Bronchial epithelial cell (primary cell): ENCODE measurements at regions not wholly inside any gene's neighbourhood (a gene's known extent, or its start where the extent isn't known, plus 50 kb on each side); places are given as distances from the start of the nearest gene placed in this dataset.
"Not testable (repeated sequence)": the region's sequence is repeated elsewhere in the genome, so short reads cannot be mapped to it uniquely, and the experiment has no call there.

Source experiments
- DNase-seq: peaks from one replicate; pipeline ENCODE4 v3.0.0-alpha.2; 2010; ENCODE audit warnings: low read depth
- FAIRE-seq: peaks from 2 replicates; lab custom pipeline; 2011; peaks lifted over from hg19 to GRCh38; lab: Jason Lieb, UNC
- H3K27me3 ChIP-seq: 2 replicates; pipeline ENCODE4 v1.5.1; 2011; ENCODE audit warnings: low read length; ENCODE audit not compliant: control insufficient read depth, insufficient read depth
- H3K36me3 ChIP-seq: 2 replicates; pipeline ENCODE4 v1.5.1; 2011; ENCODE audit warnings: low read length; ENCODE audit not compliant: control insufficient read depth, insufficient read depth
- H3K4me3 ChIP-seq: 2 replicates; pipeline ENCODE4 v1.5.1; 2011; ENCODE audit warnings: mild to moderate bottlenecking, low read depth, low read length, control low read depth
- TF ChIP-seq, protein P1 (sequence below): IDR thresholded peaks from 2 replicates; pipeline ENCODE4 v1.5.1; 2011; ENCODE audit warnings: mild to moderate bottlenecking, moderate library complexity, low read length, control low read depth, inconsistent platforms; ENCODE audit not compliant: insufficient read depth, severe bottlenecking

DNA sequence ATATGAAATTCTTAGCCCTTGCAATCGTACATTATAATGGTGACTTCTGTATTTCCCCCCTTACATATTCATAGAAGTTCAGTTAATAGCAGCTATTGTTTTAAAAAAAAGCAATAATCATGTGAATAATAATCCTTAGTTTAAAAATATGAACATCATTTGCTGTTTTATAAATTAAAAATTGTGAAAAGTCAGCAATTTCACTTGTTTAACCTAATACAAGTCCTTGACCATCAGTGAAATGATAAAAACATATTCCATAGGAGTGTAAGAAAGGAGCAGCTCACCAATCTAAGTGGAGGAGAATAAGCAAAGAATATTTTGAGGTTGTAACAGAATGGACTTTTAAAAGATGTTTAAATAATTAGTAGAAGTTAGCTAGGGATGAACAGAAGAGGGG lies 650.2 kb downstream of the SUCLG1 start:
- H3K27me3 ChIP-seq, result no peaks in the 10 kb centered on the region
- TF ChIP-seq, protein P1, sequence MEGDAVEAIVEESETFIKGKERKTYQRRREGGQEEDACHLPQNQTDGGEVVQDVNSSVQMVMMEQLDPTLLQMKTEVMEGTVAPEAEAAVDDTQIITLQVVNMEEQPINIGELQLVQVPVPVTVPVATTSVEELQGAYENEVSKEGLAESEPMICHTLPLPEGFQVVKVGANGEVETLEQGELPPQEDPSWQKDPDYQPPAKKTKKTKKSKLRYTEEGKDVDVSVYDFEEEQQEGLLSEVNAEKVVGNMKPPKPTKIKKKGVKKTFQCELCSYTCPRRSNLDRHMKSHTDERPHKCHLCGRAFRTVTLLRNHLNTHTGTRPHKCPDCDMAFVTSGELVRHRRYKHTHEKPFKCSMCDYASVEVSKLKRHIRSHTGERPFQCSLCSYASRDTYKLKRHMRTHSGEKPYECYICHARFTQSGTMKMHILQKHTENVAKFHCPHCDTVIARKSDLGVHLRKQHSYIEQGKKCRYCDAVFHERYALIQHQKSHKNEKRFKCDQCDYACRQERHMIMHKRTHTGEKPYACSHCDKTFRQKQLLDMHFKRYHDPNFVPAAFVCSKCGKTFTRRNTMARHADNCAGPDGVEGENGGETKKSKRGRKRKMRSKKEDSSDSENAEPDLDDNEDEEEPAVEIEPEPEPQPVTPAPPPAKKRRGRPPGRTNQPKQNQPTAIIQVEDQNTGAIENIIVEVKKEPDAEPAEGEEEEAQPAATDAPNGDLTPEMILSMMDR, result no peak
- FAIRE-seq (no peak), DNase-seq (no peak)
- H3K4me3 ChIP-seq, result no peak overlapping the region
- no peaks in the 10 kb centered on the region for H3K36me3 ChIP-seq

DNA sequence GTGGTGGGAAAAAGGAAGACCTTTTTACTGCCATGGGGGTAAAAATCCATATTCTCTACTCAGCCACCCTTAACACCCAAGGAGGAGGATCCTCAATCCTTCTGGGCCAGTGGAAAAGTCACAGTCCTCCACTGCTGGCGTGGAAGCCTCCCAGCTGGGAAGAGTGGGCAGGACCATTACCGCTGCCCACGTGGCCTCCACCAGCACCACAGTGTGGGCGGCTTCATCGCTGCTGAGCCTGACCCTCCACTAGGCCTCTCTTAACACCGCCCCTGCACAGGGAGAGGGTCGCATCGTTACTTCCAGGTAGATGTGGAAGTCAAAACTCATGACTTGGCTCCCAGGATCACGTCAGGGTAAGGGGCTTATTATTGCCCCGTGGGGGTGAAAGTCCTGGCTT lies 656.5 kb downstream of the SUCLG1 start:
- Histone ChIP-seq H3K4me3 (no peak overlapping the region), H3K36me3 (no peaks in the 10 kb centered on the region), H3K27me3 (no peaks in the 10 kb centered on the region)
- DNase-seq (no peak), FAIRE-seq (no peak)
- TF ChIP-seq, protein P1, result no peak

DNA sequence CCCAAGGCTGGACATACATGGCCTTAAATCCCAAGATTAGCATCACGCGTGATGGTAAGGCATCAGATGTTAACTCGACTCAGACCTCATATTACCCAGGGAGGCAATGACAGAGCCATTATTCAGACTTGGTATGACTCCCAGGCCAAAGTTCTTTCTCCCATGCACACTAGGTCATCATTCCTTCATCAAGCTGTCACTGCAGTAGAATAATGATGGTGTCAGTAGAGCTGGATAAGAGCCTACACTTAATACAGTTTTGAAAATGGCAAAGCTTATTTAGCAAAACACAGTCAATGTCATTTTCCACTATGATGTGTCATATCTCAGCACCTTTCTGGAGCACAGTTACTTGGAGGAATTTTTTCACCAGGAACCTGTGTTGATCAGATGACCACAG lies 663.3 kb downstream of the SUCLG1 start:
- DNase-seq, result no peak
- Histone ChIP-seq H3K36me3 (no peaks in the 10 kb centered on the region), H3K27me3 (no peaks in the 10 kb centered on the region), H3K4me3 (no peak overlapping the region)
- TF ChIP-seq, protein P1, result no peak
- FAIRE-seq, result no peak

DNA sequence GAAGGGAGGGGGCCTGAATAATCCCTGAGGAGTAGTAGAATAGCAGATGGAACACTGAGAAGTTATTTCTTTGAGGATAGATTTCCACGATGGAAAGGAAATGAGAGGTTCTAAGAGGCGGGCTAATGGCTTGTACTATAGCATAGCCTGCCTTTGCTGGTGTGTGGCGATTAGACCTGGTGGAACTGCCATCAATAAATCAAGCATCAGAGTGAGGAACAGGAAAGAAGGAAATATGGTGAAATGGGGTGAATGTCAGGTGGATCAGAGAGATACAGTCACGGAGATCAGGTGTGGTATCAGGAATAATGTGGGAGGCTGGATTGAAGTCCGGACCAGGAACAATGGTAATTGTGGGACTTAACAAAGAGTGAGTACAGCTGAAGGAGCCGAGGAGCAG lies 668.6 kb downstream of the SUCLG1 start:
- DNase-seq, H3K4me3 ChIP-seq, H3K36me3 ChIP-seq, FAIRE-seq, H3K27me3 ChIP-seq: not testable (repeated sequence)

DNA sequence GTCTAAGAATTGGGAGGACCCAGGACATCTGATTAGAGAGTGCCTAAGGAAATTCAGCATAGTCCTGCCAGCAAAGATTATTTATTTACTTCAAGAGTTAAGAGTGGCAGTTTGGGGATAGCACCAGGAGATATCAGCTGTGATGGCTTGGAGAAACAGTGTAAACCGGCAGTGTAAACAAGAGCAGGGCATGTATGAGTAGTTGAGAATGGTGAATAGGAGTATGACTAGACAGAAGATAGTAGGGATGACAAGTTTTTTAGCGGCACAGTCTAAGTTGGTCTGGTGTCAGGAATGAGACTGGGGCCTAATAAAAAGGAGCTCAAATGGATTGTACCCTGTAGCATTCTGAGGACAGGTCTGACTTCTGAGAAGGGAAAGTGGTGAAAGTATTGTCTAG lies 669.4 kb downstream of the SUCLG1 start:
- not testable (repeated sequence) for DNase-seq, H3K27me3 ChIP-seq, H3K4me3 ChIP-seq, FAIRE-seq, H3K36me3 ChIP-seq

DNA sequence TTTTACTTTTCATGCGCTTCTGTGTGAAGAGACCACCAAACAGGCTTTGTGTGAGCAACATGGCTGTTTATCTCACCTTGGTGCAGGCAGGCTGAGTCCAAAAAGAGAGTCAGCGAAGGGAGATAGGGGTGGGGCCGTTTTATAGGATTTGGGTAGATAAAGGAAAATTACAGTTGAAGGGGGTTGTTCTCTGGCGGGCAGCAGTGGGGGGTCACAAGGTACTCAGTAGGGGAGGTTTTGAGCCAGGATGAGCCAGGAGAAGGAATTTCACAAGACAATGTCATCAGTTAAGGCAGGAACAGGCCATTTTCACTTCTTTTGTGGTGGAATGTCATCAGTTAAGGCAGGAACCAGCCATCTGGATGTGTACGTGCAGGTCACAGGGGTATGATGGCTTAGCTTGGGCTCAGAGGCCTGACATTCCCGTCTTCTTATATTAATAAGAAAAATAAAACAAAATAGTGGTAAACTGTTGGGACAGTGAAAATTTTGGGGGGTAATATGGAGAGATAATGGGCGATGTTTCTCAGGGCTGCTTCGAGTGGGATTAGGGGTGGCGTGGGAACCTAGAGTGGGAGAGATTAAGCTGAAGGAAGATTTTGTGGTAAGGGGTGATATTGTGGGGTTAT lies 670.0 kb downstream of the SUCLG1 start:
- H3K36me3 ChIP-seq, DNase-seq, H3K4me3 ChIP-seq, FAIRE-seq, H3K27me3 ChIP-seq: not testable (repeated sequence)

DNA sequence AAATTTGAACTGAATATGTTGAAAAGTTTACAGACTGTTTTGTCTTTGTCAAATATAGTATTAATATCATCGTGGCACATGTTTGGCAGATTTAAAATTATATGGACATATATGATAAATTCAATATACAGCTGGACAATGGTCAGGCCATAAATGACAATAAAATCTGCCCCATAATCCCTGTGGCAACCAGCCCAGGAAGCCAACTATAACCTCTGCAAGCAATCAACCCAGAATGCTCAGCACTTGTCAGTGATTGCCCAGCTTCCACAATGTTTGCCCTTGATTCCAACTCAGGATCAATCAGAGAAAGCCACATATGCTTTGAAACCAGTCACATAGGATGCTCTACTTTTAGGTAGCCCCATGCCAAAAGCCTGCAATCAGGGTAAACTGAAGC lies 671.9 kb downstream of the SUCLG1 start:
- H3K36me3 ChIP-seq, result no peaks in the 10 kb centered on the region
- TF ChIP-seq, protein P1, result no peak
- DNase-seq (no peak), FAIRE-seq (no peak)
- no peak overlapping the region for H3K4me3 ChIP-seq
- no peaks in the 10 kb centered on the region for H3K27me3 ChIP-seq
